WERI-Rb-1 (cell line): ENCODE measurements at regions not wholly inside any gene's neighbourhood (a gene's known extent, or its start where the extent isn't known, plus 50 kb on each side); places are given as distances from the start of the nearest gene placed in this dataset.

Experiments
- DNase-seq: peaks from one replicate; pipeline ENCODE4 v3.0.0-alpha.2; 2020
- H3K27ac ChIP-seq: fragments of 250-450 bp; sonication (Bioruptor Pico); 2 replicates; pipeline ENCODE4 v1.5.1; 2020; ENCODE audit warnings: mild to moderate bottlenecking, moderate library complexity
- H3K27me3 ChIP-seq: fragments of 250-450 bp; sonication (Bioruptor Pico); 2 replicates; pipeline ENCODE4 v1.5.1; 2021; ENCODE audit warnings: mild to moderate bottlenecking, low read depth, moderate library complexity; ENCODE audit not compliant: insufficient read depth, severe bottlenecking
- H3K36me3 ChIP-seq: fragments of 250-450 bp; sonication (Bioruptor Pico); 2 replicates; pipeline ENCODE4 v1.5.1; 2020; ENCODE audit warnings: mild to moderate bottlenecking, moderate library complexity
- H3K4me3 ChIP-seq: 2 replicates; pipeline ENCODE4 v1.5.1; 2011; ENCODE audit warnings: low read depth, mild to moderate bottlenecking, control low read depth, low read length
- H3K9me3 ChIP-seq: fragments of 250-450 bp; sonication (Bioruptor Pico); 2 replicates; pipeline ENCODE4 v1.5.1; 2021; ENCODE audit warnings: mild to moderate bottlenecking, moderate library complexity; ENCODE audit not compliant: severe bottlenecking
- TF ChIP-seq, protein P1 (sequence below): IDR thresholded peaks from 2 replicates; pipeline ENCODE4 v1.5.1; 2011; ENCODE audit warnings: low read depth, mild to moderate bottlenecking, control low read depth, inconsistent platforms, low read length

DNA sequence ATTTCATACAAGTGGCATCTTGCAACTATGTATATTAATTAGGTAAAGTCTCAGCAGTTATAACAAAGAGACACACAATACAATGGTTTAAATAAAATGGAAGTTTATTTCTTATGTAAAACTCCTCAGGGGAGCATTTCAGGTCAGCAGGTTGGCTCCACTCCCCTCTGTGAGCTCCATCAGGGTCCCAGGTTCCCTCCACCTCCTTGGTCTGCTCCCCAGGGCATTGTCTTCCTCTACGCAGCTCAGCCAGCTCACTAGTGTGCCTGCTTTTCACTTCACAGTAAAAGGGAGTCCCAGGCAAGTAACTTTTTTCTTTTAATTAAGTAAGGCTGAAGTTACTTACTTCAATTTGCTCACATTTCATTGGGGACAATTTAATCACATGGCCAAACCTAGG is 135.3 kb upstream of the FNDC3A start:
- Histone ChIP-seq H3K4me3 (no peak overlapping the region), H3K36me3 (no peaks in the 10 kb centered on the region), H3K27me3 (no peaks in the 10 kb centered on the region), H3K9me3 (no peaks in the 10 kb centered on the region), H3K27ac (no peak overlapping the region)
- TF ChIP-seq, protein P1, sequence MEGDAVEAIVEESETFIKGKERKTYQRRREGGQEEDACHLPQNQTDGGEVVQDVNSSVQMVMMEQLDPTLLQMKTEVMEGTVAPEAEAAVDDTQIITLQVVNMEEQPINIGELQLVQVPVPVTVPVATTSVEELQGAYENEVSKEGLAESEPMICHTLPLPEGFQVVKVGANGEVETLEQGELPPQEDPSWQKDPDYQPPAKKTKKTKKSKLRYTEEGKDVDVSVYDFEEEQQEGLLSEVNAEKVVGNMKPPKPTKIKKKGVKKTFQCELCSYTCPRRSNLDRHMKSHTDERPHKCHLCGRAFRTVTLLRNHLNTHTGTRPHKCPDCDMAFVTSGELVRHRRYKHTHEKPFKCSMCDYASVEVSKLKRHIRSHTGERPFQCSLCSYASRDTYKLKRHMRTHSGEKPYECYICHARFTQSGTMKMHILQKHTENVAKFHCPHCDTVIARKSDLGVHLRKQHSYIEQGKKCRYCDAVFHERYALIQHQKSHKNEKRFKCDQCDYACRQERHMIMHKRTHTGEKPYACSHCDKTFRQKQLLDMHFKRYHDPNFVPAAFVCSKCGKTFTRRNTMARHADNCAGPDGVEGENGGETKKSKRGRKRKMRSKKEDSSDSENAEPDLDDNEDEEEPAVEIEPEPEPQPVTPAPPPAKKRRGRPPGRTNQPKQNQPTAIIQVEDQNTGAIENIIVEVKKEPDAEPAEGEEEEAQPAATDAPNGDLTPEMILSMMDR, result no peak
- no peak for DNase-seq

DNA sequence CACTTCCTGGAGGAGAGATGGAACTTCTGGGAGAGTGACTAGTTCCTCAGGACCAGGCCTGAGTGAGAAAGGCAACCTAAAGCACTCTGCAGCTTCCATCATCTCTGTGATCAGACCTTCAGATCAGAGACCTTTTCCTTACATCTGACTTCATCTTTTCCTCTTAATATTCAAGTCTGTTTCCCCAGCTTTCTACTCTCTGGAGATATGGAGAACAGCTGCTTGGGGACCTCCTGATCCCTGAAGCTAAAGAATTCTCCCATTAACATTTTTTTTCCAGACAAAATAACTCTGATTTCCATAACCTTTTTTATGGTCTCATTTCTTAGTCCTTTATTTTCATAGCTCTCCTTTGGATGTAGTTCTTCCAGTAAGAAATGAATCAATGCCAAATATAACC is 133.4 kb upstream of the FNDC3A start:
- no peak for DNase-seq
- Histone ChIP-seq H3K36me3 (no peaks in the 10 kb centered on the region), H3K27ac (no peak overlapping the region)

GRCh38 chr13:48843630-48844380 is 131.9 kb upstream of the FNDC3A start:
- H3K36me3 ChIP-seq, result no peaks in the 10 kb centered on the region
- H3K27me3 ChIP-seq, result no peaks in the 10 kb centered on the region
- H3K4me3 ChIP-seq, result no peak overlapping the region
- no peaks in the 10 kb centered on the region for H3K9me3 ChIP-seq
- TF ChIP-seq, protein P1, result no peak
- no peak overlapping the region for H3K27ac ChIP-seq
- no peak for DNase-seq

More for the DNA sequence above, 133.4 kb upstream of the FNDC3A start:
- Histone ChIP-seq H3K4me3 (no peak overlapping the region), H3K27me3 (no peaks in the 10 kb centered on the region), H3K9me3 (no peaks in the 10 kb centered on the region)
- TF ChIP-seq, protein P1, result no peak

DNA sequence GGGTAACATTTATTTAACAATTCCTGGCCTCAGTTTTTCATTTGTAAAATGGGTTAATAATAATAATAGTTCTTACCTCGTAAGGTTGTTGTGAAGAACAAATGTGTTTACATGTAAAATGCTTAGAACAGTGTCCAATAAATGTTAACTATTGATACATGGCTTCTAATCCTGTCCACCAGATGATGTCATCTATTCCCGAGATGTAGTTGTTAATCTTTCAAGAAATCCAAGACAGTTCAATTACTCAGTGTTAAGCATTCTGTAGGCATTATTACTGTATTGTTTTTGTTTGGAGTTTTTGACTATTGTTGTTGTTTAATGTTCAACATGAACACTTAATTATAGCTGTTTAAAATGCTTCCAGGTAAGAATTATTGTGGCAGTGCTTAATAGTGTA is 131.0 kb upstream of the FNDC3A start:
- DNase-seq, result no peak
- H3K27ac ChIP-seq, result no peak overlapping the region
- H3K9me3 ChIP-seq, result no peaks in the 10 kb centered on the region
- TF ChIP-seq, protein P1, result no peak
- no peaks in the 10 kb centered on the region for H3K27me3 ChIP-seq
- H3K4me3 ChIP-seq, result no peak overlapping the region
- no peaks in the 10 kb centered on the region for H3K36me3 ChIP-seq

DNA sequence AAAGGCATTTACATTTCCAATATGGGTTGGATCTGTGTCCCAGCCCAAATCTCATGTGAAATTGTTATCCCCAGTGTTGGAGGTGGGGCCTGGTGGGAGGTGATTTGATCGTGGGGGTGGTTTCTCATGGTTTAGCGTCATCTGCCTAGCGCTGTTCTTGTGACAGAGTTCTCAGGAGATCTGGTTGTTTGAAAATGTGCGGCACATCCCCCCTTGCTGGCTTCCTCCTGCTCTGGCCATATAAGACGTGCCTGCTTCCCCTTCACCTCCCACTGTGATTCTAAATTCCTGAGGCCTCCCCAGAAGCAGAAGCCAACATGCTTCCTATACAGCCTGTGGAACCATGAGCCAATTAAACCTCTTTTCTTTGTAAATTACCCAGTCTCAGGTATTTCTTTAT is 126.2 kb upstream of the FNDC3A start:
- Histone ChIP-seq H3K27me3 (no peaks in the 10 kb centered on the region), H3K27ac (no peak overlapping the region), H3K36me3 (no peaks in the 10 kb centered on the region), H3K9me3 (no peaks in the 10 kb centered on the region), H3K4me3 (no peak overlapping the region)
- TF ChIP-seq, protein P1, result no peak
- no peak for DNase-seq

- no peak for DNase-seq
- Histone ChIP-seq H3K27ac (no peak overlapping the region), H3K9me3 (no peaks in the 10 kb centered on the region), H3K36me3 (no peaks in the 10 kb centered on the region), H3K4me3 (no peak overlapping the region), H3K27me3 (no peaks in the 10 kb centered on the region)
- TF ChIP-seq, protein P1, result no peak
Measured at GRCh38 chr13:48851707-48852106, 124.0 kb upstream of the FNDC3A start.
